ENCODE measurements at regions not wholly inside any gene's neighbourhood (a gene's known extent, or its start where the extent isn't known, plus 50 kb on each side); places are given as distances from the start of the nearest gene placed in this dataset.

- H3K27ac ChIP-seq (ENCODE audit: poor library complexity, severe bottlenecking): no peak overlapping the region
- no peak overlapping the region for H3K4me3 ChIP-seq (ENCODE audit: severe bottlenecking)
- no peaks in the 10 kb centered on the region for H3K36me3 ChIP-seq (ENCODE audit: low read depth)
- H3K27me3 ChIP-seq (ENCODE audit: insufficient read depth, poor library complexity, severe bottlenecking): no peaks in the 10 kb centered on the region
- no peak for DNase-seq (ENCODE audit: low spot score)
- no peaks in the 10 kb centered on the region for H3K9me3 ChIP-seq (ENCODE audit: severe bottlenecking)
- no peaks in the 10 kb centered on the region for H3K4me1 ChIP-seq (ENCODE audit: insufficient read depth, poor library complexity, severe bottlenecking)
- ATAC-seq (ENCODE audit: low read depth): no peak
- TF ChIP-seq, protein P1, sequence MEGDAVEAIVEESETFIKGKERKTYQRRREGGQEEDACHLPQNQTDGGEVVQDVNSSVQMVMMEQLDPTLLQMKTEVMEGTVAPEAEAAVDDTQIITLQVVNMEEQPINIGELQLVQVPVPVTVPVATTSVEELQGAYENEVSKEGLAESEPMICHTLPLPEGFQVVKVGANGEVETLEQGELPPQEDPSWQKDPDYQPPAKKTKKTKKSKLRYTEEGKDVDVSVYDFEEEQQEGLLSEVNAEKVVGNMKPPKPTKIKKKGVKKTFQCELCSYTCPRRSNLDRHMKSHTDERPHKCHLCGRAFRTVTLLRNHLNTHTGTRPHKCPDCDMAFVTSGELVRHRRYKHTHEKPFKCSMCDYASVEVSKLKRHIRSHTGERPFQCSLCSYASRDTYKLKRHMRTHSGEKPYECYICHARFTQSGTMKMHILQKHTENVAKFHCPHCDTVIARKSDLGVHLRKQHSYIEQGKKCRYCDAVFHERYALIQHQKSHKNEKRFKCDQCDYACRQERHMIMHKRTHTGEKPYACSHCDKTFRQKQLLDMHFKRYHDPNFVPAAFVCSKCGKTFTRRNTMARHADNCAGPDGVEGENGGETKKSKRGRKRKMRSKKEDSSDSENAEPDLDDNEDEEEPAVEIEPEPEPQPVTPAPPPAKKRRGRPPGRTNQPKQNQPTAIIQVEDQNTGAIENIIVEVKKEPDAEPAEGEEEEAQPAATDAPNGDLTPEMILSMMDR (IDR thresholded peaks at IDR 0.05; ENCODE audit: poor library complexity, severe bottlenecking): no peak
These were observed 249.1 kb upstream of the PREP start for GRCh38 chr6:105651969-105652368.

DNA sequence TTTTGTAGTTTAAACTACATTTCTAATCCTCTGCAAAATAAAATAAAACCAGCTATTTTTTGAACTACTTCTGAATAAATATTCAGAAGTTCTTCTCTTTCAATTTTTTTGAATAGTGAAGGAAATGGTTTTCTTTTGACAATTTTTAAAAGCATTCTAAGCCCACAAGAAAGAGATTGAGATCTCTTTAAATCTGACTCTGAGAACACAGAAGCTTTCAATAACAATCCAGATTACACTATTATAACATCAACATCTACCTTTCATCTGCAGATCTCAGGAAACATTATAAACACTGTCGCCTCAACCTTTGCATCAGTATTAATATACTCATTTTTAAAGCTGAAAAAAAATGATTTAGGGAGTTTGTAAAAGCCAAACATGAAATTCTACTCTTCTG, 247.5 kb upstream of the PREP start:
- Histone ChIP-seq H3K36me3 (ENCODE audit: low read depth) (no peaks in the 10 kb centered on the region), H3K4me3 (ENCODE audit: severe bottlenecking) (no peak overlapping the region), H3K27me3 (ENCODE audit: insufficient read depth, poor library complexity, severe bottlenecking) (no peaks in the 10 kb centered on the region), H3K27ac (ENCODE audit: poor library complexity, severe bottlenecking) (no peak overlapping the region), H3K4me1 (ENCODE audit: insufficient read depth, poor library complexity, severe bottlenecking) (peaks cover 6% of the 10 kb centered on the region), H3K9me3 (ENCODE audit: severe bottlenecking) (no peaks in the 10 kb centered on the region)
- DNase-seq (ENCODE audit: low spot score) (no peak), ATAC-seq (ENCODE audit: low read depth) (no peak)
- TF ChIP-seq, protein P1 (IDR thresholded peaks at IDR 0.05; ENCODE audit: poor library complexity, severe bottlenecking): no peak

DNA sequence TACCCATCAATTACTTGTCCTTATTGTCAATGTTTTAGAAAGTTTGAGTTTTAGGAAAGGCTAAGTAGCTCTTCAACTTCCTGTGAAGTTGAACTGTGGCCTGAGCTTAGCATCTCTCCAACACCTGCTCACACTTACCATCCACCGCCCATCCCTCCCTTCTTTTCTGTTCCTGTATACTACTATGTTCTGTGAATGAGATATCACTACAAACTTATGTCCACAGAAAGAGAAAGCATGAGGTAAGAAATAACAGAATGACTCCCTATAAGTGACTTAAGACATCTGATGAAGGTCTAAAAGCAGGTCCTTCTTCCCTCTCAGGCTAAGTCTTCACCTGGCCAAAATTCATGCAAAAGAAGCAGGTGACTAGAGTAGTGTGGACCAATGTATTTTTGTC, 246.3 kb upstream of the PREP start:
- Histone ChIP-seq H3K4me3 (ENCODE audit: severe bottlenecking) (no peak overlapping the region), H3K27ac (ENCODE audit: poor library complexity, severe bottlenecking) (no peak overlapping the region), H3K4me1 (ENCODE audit: insufficient read depth, poor library complexity, severe bottlenecking) (peaks cover 6% of the 10 kb centered on the region), H3K27me3 (ENCODE audit: insufficient read depth, poor library complexity, severe bottlenecking) (no peaks in the 10 kb centered on the region), H3K9me3 (ENCODE audit: severe bottlenecking) (no peaks in the 10 kb centered on the region), H3K36me3 (ENCODE audit: low read depth) (no peaks in the 10 kb centered on the region)
- TF ChIP-seq, protein P1 (IDR thresholded peaks at IDR 0.05; ENCODE audit: poor library complexity, severe bottlenecking): no peak
- no peak for ATAC-seq (ENCODE audit: low read depth)
- no peak for DNase-seq (ENCODE audit: low spot score)

GRCh38 chr6:105648276-105648675, 245.4 kb upstream of the PREP start:
- TF ChIP-seq, protein P1 (IDR thresholded peaks at IDR 0.05; ENCODE audit: poor library complexity, severe bottlenecking): no peak
- ATAC-seq (ENCODE audit: low read depth) (no peak), DNase-seq (ENCODE audit: low spot score) (no peak)
- Histone ChIP-seq H3K27me3 (ENCODE audit: insufficient read depth, poor library complexity, severe bottlenecking) (no peaks in the 10 kb centered on the region), H3K36me3 (ENCODE audit: low read depth) (no peaks in the 10 kb centered on the region), H3K9me3 (ENCODE audit: severe bottlenecking) (no peaks in the 10 kb centered on the region), H3K27ac (ENCODE audit: poor library complexity, severe bottlenecking) (no peak overlapping the region), H3K4me3 (ENCODE audit: severe bottlenecking) (no peak overlapping the region), H3K4me1 (ENCODE audit: insufficient read depth, poor library complexity, severe bottlenecking) (peaks cover 7% of the 10 kb centered on the region)

DNA sequence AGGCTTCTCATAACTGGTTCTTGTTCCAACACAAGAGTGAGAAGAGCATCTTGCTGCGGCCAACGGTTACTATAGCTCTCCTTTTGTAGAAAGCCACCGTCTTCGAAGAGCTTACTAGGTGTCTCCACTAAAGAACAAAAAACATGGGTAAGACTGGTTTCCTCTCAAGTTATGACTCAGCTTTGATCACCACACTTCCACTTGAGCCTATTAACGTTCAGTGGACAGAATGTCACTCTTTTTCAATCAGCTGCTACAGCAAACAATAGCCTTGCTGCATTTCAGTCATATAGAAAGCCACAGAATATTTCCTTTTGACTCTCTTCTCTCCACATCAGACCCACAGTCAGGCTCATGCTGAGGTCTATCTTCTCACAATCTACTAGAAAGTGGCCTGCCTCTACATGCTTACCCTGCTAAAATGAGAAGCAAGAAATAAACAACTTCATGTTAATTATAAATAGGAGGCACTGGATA, 243.5 kb upstream of the PREP start:
- H3K4me1 ChIP-seq (ENCODE audit: insufficient read depth, poor library complexity, severe bottlenecking): peaks cover 16% of the 10 kb centered on the region
- H3K27me3 ChIP-seq (ENCODE audit: insufficient read depth, poor library complexity, severe bottlenecking): no peaks in the 10 kb centered on the region
- H3K9me3 ChIP-seq (ENCODE audit: severe bottlenecking): no peaks in the 10 kb centered on the region
- TF ChIP-seq, protein P1 (IDR thresholded peaks at IDR 0.05; ENCODE audit: poor library complexity, severe bottlenecking): no peak
- DNase-seq (ENCODE audit: low spot score) (no peak), ATAC-seq (ENCODE audit: low read depth) (peak; percentile 49; the same call in 1 of the 3 replicates)
- H3K27ac ChIP-seq (ENCODE audit: poor library complexity, severe bottlenecking): no peak overlapping the region
- no peaks in the 10 kb centered on the region for H3K36me3 ChIP-seq (ENCODE audit: low read depth)
- no peak overlapping the region for H3K4me3 ChIP-seq (ENCODE audit: severe bottlenecking)

All from RWPE2 (cell line).